ENCODE measurements at regions not wholly inside any gene's neighbourhood (a gene's known extent, or its start where the extent isn't known, plus 50 kb on each side); places are given as distances from the start of the nearest gene placed in this dataset.

DNA sequence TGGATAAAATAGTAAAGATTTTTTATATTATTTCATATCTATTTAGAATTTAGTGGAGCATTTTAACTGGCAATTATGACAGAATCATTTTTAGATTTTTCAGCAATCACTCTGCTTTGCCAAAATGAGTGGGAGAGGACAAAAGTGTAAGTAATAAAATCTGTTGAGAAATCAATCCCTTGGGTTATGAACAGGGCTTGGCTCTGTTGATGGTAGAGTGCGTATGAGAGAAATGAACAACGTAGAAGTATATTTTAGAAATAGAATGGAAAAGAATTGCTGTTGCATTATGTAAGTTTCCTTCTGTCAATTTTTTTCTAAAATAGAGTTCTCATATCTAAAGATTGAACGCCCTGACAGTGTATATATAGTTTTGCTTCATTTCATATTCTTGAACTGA lies 154.1 kb upstream of the PRDM9 start:
- DNase-seq = no peak

DNA sequence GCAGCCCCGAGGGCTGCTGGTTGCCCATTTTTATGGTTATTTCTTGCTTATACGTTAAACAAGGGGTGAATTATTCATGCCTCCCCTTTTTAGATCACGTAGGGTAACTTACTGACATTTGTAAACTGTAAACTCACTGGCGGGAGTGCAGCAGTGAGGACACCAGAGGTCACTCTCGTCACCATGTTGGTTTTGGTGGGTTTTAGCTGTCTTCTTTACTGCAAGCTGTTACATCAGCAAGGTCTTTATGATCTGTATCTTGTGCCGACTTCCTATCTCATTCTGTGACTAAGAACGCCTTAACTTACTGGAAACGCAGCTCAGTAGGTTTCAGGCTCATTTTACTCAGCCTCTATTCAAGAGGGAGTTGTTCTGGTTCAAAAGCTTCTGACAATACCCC lies 155.0 kb upstream of the PRDM9 start:
- DNase-seq = no peak

DNA sequence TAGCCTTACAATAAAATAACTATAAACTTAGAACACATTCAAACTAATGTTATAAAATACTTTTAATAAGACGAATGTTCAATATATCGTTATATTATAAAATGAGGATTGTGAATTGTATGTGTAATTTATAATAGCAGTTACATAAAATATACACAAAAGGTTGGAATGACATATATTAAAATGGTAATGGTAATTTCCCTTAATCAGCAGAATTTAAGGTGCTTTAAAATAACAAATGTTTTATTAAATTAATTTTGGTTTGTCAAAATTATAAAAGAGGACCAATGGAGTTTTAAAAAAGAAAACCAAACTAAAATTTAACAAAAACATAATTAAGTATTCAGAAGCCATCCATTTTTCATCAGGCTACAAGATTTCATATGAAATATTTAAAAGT lies 164.3 kb upstream of the PRDM9 start:
- no peak for DNase-seq

DNA sequence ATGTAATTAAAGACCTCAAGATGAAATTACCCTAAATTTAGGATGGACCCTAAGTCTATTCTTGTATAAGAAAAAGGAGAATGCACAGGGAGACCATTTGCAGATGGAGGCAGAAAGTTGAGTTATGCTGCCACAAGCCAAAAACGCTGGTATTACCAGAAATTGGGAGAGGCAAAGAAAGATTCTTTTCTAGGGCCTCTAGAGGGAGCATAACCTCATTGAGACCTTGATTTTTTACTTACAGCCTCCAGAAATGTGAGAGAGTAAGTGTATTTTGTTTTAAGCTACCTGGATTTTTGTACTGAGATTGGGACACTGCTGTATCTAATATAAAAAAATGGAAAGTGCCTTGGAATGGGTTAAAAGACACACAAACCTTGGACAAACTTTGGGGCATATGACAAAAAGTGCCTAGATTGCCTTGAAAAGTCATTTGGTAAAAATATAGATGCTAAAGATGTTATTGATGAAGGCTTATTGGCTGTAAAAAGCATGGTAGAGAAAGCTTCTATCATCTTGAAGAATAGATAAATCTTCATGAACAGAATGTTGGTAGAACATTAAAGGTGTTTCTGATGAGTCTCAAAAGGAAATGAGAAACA lies 174.7 kb upstream of the PRDM9 start:
- no peak for DNase-seq

DNA sequence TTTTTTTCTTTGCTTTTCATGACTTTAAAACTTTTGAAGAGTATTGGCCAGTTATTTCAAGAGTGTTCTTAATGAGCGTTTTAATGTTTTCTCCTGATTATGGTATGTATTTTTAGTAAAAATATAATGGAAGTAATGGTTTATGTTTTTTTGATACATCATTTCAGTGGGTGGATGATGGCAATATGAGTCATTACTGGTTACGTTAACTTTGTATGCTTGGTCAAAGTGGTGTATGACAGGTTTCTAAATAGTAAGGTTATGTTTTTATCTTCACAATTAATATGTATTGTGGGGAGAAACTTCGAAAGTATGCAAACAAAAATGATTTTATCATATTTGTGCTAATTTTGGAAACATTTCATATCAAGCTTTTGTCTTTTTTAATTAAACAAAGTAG lies 176.7 kb upstream of the PRDM9 start:
- DNase-seq = no peak

DNA sequence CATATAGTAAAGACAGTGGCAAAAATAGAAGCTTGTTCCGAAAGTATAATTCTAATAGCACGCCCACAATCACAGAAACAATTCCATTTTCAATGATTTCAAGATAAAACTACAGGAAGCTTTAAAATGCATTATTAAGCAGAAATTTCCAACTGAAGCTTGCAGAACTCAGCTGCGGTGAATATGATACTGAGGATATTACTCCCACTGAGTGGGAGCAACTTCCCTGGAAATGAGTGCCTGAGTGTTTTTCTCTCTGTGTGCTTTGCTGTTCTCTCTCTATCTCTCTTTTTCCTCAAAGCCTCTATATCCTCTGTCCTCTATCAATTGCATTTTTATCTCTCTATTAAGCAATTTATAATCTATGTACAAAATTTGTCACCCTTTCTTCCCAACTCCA lies 187.5 kb upstream of the PRDM9 start:
- no peak for DNase-seq

DNA sequence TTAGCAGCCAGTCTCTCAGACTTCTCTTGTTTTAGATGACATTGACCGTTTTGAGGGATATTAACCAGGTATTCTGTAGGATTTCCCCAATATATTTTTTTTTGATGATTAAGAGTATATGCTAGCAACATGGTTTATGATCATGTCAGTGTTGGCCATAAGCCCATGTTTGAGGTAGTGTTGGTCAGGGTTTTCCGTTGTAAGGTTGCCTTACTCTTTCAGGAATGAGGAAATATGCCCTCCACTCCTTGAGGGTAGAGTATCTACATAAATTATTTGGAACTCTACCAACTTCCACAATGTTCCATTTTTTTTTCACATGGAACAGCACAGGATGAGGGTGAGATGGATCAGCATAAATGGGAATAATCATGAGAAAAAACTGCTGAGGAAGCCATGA lies 188.4 kb upstream of the PRDM9 start:
- DNase-seq = no peak

DNA sequence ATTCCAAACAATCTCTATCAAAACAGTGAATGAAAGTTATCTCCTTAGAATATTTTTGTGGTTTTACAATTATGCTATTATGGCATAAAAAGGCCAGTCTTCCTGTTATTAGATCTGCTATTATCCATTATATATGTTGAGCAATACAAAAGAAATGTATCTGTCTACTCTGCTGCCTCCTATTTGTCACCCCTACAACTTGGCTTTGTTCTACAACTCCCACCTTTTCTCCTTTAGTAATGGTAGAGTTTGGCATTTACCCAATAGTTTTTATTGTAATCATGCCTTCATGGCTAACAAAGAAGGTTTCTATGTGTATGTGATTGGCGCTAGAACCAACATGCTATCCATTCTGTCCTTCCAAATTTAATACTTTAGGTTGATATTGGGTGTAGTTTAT lies 189.2 kb upstream of the PRDM9 start:
- no peak for DNase-seq

DNA sequence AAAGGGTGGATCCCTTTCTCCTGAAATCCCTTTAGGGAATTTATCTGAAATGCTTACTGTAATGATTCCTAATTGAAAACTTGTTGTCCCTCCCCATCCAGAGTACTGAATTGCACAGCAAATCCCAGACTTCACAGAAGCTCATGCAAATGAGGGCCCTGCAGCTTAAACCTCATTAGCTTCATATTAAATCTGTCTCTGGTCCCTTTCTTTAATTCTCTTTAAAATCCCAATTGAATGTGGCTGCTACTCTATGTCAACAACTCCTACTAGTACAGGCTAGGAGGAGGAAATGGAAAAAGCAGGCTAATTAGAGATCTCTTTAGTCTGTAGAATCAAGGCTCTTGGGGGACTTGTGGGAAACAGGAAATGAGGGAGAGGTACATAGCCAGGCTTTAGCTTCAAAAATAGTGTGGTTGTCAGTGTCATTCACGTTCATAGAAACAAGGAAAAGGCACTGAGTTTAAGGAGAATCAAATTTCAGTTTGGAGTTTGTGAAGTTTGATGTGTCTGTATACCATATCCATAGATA lies 191.3 kb upstream of the PRDM9 start:
- DNase-seq = no peak

DNA sequence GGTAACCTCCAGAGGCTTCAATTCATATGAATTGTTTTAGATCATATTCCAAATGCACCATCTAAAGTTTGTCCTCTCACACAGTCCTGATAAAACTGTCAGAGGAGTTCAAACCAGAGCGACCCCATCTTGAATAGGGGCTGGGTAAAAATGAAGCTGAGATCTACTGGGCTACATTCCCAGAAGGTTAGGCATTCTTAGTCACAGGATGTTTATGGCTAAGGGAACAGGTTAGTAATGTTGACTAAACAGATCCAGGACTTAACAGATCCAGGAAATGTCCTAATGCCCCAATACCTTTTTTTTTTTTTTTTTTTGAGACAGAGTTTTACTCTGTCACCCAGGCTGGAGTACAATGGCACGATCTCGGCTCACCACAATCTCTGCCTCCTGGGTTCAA lies 192.6 kb upstream of the PRDM9 start:
- no peak for DNase-seq

DNA sequence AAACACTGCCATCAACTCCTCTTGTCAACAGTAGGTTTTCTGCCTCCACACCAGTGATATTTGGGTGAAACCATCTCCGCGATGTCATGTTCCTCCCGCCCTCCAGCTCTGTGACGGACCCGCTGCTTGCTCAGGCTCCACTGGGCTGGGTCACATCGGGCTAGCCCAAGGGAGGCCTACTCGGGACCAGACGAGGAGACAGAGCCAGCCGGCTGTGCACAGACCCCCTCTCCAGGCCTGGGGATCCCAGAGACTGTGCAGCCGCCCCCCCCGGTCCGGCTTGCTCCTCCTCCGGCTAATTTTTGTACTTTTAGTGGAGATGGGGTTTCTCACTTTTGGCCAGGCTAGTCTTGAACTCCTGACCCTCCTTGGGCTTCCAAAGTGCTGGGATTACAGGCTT lies 202.4 kb upstream of the PRDM9 start:
- no peak for DNase-seq

DNA sequence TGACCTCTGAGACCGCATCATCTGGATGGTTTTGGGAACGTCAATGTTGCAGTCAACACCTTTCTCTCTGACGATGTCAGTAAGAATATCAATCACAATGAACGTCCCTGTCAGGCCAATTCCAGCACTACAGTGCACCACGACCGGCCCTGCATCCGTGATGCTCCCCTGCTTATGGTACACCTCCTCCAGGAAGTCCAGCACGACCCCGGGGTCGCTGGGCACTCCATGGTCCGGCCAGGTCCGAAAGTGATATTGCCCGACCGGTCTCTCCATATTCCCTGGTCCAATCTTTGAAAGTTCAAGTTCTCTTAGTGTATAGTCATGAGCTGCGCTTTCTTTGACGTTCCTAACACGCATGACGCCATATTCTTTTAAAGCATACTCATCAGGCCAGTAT lies 203.6 kb upstream of the PRDM9 start:
- no peak for DNase-seq

DNA sequence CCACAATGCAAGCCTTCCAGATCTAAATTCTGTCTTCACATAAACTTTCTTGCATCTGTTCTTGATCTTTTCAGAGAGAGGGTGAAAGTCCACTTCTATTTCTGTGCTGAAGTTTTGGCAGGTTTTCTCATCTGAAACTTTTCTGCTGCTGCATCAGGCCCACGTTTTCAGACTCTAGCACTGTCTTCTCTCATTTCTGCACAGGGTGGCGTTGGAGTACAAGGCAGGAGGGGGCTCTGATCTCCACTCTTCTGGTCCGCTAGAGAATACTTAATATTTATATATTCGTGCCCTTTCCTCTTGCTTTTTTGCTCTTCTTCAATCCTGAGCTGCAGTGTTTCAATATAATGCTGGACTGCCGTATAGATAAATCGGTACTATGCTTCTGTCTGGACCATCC lies 204.0 kb upstream of the PRDM9 start:
- DNase-seq = no peak

DNA sequence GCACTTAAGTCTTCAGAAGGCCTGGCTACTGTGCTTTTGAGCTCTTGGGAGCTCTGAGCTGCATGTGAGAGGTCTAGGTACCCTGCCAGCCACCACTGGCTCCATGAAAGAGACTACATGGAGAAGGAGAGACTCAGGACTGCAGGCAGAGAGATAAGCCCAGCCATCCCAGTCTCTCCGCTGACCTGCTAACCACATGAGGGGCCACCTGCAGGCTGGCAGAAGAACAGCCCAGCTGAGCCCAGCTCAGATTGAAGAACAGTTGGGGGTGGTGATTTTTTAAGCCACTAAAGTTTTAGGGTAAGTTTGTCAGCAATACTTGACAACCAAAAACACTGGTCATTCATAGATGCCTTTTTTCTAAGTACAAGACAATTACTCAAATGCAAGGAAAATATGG lies 205.0 kb upstream of the PRDM9 start:
- no peak for DNase-seq

DNA sequence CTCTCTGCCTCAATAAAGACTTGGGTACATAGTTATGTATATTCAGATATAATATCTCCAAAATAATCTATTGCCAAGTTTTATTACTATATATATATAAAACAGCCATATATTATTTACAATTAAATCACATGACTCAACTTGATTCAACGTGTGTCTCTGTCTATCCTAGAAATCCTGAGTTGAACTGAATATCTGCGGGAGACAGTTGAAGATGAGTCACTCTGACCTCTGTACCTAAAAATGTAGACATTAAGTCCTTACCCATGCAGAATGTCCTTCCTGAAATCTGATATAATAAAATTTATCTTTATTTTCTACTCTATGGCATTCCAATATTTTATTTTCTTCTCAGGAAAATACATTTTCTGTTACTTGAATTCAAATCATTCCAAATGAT lies 218.2 kb upstream of the PRDM9 start:
- DNase-seq = no peak

DNA sequence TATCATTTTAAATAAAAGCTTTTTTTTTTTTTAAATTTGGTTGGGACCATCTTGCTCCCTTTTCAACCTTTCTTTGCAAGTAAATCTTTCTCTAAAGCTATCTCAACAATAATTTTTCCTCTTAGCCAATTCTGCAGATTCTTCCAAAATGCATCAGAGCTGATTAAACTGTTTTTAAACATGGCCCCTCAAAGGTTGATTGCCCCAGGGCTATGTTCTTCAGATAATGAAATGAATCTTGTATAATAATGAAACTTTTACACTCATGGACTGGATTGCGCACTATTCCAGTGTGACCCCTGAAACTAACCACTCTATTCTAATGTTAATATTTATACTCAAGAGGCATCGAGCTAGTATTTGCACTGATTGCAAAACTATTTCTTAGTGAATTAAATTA lies 222.8 kb upstream of the PRDM9 start:
- no peak for DNase-seq

DNA sequence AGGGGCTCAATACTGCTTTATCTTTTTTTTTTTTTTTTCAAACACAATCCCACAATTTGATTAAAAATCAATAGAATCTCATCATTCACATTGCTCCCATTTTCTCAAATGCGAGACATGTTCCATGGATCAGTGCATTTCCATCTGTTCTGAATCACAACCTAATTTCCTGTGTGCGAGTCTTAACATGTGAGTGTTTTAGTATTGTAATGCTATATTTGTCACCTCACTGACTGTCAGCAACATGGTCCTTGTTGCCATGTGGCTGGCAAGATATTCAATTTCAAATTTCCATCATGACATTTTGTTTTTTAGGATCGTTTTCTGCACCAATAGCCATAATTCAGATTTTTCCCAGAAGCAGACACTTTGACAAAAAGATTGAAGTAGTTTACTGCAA lies 233.2 kb upstream of the PRDM9 start:
- no peak for DNase-seq

DNA sequence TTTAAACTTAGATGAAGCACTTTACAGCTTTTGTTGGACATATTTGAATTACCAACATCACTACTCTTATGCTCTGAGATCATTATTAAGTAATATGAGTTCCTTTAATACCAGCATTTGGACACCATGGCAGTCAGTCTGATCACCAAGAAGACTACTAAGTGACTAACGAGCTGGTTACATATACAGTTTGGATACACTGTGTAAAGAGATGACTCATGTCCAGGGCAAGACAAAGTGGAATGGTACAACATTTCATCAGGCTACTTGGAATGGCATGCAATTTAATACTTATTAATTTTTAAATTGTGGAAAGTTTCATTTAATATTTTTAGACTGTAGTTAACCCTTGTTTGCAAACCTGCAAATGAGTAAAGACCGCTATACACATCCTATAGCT lies 237.4 kb upstream of the PRDM9 start:
- no peak for DNase-seq

DNA sequence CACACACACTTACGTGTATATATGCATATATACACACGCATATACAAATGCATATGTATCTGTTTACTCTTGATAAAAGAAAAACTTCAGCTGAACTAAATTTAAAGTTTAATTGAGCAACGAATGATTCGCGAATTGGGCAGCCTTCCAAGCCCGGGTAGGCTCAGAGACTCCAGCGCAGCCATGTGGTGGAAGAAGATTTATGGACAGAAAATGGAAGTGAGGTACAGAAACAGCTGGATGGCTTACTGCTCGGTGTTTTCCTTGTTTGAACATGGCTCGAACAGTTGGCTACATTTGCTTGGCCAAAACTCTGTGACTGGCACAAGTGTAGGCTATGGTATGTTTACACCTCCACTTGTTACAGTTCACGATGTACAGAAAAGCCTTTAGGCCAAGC lies 239.3 kb upstream of the PRDM9 start:
- no peak for DNase-seq

DNA sequence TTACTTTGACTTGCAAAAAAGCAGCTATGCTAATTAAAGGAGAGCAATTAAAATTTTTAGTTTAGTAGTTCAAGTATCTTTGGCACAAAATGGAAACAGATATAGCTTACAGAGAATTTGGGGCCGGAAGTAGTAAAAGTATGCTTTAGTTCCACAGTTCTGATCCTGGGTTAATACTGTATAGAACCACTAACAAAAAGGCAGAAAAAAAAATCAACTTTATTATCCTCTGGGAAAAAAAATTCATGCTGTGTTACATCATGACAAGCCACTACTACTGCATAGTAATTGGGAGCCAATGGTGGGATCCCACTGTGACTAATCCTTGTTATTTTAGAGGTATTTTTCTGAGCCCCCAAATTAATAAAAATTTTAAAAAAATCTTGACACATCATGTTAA lies 246.8 kb upstream of the PRDM9 start:
- no peak for DNase-seq

DNA sequence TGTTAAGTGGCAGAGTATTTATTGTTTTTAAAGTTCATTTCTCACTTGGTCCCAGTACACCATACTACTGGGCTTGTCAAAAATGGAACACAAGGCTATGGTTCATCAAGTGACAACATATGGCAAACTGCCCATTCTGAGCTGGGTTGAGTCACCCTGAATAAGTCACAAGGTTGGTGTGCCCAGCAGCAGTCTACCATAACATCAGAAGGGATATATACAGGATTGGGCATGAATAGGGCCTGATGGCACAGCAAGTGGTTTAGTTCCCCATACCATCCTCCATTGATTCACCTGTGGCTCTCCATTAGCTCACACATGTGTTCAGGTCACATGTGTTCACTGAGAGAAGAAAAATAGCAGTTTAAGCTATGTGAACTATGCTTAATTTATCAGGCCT lies 249.8 kb upstream of the PRDM9 start:
- no peak for DNase-seq

DNA sequence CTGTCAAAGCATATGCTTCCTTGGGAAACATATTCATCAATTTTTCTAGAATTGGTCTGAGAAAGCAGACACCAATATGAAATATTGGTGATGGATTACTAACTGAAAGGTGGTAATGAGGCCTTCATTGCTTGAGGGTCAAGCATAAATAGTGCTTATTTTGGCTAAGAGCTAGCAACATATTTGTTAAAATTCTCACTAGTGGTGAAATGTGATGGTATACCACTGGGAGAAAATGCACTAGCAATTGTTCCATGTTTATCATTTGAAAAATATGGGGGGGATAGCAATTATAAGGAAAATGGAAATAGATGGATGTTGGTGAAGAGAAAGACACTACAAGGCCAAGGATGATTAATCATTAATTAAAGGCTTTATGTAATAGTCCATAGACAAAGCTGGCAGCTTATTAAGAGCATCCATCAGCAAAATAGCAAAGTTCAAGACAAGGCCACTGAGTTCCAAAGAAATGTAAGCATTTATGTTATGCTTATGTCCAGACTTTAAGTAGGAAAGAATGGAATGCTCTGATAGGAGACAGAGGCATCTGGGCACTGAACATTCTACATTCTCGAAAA lies 253.7 kb upstream of the PRDM9 start:
- no peak for DNase-seq

DNA sequence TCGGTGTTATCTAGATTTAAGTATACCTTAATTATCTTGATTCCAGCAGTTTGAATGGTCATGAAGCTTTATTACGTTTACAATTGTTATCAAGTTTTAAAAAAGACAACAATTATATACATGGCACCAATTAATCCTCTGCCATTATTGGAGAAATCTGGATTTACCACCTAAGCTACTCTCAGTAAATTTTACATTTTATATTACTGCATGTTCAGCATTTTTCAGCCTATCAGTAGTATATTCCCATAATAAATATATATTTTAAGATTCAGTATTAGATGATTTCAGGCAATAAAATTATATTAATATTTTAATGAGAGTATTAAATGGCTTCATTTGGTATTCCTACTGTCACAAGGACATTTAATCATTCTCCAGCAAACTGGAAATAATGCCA lies 264.5 kb upstream of the PRDM9 start:
- DNase-seq = no peak

DNA sequence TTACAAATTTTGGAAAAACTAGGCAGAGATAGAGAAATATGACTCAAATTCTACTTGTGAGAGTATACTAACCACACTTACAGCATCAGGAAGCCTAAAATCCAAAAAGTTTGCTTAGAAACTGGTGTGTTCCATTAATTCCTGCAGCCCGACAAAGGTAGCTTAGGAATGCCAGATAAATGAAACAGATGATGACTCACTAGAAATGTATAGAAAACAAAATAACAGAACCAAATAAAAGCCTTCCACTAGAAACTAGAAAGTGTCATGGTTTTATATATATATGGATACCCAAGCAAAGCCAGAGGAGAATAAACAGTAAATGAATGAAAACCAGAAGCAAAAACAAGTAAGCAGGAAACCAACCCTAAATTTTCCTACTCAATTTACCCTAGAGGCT lies 272.2 kb upstream of the PRDM9 start:
- DNase-seq = no peak

DNA sequence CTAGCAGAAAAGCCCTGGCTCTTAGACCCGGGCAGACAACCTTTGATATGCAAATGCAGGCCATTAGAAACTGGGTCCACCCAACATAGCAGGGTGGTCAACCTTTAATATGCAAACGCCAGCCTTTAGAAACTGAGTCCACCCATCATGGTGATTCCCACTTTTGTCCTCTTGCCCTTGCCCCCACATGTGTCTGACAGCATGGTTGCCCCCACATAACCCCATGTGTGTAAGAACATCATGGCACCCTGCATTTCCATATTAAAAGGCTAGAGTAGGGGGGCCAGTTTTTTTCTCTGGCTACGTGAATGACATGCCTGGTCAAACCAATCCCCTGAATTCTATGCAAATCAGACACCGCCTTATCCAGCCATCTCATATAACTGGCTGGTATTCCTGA lies 273.2 kb upstream of the PRDM9 start:
- DNase-seq = no peak

DNA sequence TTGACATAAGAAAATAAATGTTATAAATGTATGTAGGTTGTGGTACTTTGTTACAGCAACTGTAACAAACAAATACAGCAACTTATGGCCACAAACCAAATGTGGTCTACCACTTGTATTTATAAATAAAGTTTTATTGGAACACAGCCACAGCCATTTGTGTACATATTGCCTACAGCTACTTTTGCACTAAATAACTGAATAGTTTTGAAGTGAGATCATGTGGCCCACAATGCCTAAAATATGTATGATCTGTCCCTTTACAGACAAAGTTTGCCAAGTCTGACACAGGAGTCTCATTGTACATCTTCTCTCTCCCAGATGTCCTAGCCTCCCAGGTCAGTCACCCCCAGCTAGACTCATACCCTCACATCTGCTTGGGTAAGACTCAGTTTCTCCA lies 283.6 kb upstream of the PRDM9 start:
- no peak for DNase-seq

Measured in NCI-H2029 (cell line).